Ishikawa (cell line): ENCODE measurements at regions not wholly inside any gene's neighbourhood (a gene's known extent, or its start where the extent isn't known, plus 50 kb on each side); places are given as distances from the start of the nearest gene placed in this dataset.

ENCODE experiments used
- CEBPB ChIP-seq: IDR thresholded peaks from 2 replicates; pipeline ENCODE4 v1.6.1; 2012
- CREB1 ChIP-seq: IDR thresholded peaks from 2 replicates; pipeline ENCODE4 v1.6.1; 2012; ENCODE audit warnings: low read depth
- EGR1 ChIP-seq: IDR thresholded peaks from 2 replicates; pipeline ENCODE4 v1.6.1; 2012
- EP300 ChIP-seq: IDR thresholded peaks from 2 replicates; pipeline ENCODE4 v1.6.1; 2012; ENCODE audit warnings: borderline replicate concordance
- FOXM1 ChIP-seq: IDR thresholded peaks from 2 replicates; pipeline ENCODE4 v1.6.1; 2012; ENCODE audit warnings: low read depth, borderline replicate concordance
- NFIC ChIP-seq: IDR thresholded peaks from 2 replicates; pipeline ENCODE4 v1.6.1; 2012
- RAD21 ChIP-seq: IDR thresholded peaks from 2 replicates; pipeline ENCODE4 v1.6.1; 2012; ENCODE audit warnings: low read depth
- TAF1 ChIP-seq: IDR thresholded peaks from 2 replicates; pipeline ENCODE4 v1.6.1; 2012; ENCODE audit warnings: low read depth, mild to moderate bottlenecking
- TCF12 ChIP-seq: IDR thresholded peaks from 2 replicates; pipeline ENCODE4 v1.6.1; 2012; ENCODE audit warnings: low read depth
- TEAD4 ChIP-seq: IDR thresholded peaks from 2 replicates; pipeline ENCODE4 v1.6.1; 2012
- YY1 ChIP-seq: IDR thresholded peaks from 2 replicates; pipeline ENCODE4 v1.6.1; 2012; ENCODE audit warnings: low read depth
- ZBTB7A ChIP-seq: IDR thresholded peaks from 2 replicates; pipeline ENCODE4 v1.6.1; 2012; ENCODE audit warnings: low read depth
- TF ChIP-seq, protein P1 (sequence below): IDR thresholded peaks from 2 replicates; pipeline ENCODE4 v1.6.1; 2012; ENCODE audit warnings: low read depth, mild to moderate bottlenecking
- TF ChIP-seq, protein P2 (sequence below): IDR thresholded peaks from 2 replicates; pipeline ENCODE4 v1.6.1; 2012
- TF ChIP-seq, protein P3 (sequence below): IDR thresholded peaks from 2 replicates; pipeline ENCODE4 v1.6.1; 2012

DNA sequence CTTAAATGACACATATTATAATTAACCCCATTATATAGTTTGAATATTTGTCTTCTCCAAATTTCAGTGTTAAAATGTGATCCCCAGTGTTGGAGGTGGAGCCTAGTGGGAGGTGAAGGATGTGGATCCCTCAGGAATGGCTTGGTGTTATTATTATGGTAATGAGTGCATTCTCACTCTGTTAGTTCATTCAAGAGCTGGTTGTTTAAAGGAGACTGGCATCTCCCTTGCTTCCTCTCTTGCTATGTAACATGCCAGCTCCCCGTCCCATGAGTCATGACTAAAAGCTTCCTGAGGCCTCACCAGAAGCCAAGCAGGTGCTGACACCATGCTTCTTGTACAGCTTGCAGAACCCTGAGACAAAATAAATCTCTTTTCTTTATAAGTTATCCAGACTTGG is 1612.7 kb downstream of the AMY1C start:
- no peak for TF ChIP-seq RAD21
- no peak for TF ChIP-seq TAF1
- TF ChIP-seq, protein P1, sequence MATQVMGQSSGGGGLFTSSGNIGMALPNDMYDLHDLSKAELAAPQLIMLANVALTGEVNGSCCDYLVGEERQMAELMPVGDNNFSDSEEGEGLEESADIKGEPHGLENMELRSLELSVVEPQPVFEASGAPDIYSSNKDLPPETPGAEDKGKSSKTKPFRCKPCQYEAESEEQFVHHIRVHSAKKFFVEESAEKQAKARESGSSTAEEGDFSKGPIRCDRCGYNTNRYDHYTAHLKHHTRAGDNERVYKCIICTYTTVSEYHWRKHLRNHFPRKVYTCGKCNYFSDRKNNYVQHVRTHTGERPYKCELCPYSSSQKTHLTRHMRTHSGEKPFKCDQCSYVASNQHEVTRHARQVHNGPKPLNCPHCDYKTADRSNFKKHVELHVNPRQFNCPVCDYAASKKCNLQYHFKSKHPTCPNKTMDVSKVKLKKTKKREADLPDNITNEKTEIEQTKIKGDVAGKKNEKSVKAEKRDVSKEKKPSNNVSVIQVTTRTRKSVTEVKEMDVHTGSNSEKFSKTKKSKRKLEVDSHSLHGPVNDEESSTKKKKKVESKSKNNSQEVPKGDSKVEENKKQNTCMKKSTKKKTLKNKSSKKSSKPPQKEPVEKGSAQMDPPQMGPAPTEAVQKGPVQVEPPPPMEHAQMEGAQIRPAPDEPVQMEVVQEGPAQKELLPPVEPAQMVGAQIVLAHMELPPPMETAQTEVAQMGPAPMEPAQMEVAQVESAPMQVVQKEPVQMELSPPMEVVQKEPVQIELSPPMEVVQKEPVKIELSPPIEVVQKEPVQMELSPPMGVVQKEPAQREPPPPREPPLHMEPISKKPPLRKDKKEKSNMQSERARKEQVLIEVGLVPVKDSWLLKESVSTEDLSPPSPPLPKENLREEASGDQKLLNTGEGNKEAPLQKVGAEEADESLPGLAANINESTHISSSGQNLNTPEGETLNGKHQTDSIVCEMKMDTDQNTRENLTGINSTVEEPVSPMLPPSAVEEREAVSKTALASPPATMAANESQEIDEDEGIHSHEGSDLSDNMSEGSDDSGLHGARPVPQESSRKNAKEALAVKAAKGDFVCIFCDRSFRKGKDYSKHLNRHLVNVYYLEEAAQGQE: no peak
- TF ChIP-seq TCF12: no peak
- no peak for TF ChIP-seq CEBPB
- TF ChIP-seq NFIC: no peak
- TF ChIP-seq FOXM1: no peak
- TF ChIP-seq CREB1: no peak
- TF ChIP-seq EP300: no peak
- no peak for TF ChIP-seq TEAD4
- TF ChIP-seq ZBTB7A: no peak
- TF ChIP-seq EGR1: no peak
- TF ChIP-seq, protein P2, sequence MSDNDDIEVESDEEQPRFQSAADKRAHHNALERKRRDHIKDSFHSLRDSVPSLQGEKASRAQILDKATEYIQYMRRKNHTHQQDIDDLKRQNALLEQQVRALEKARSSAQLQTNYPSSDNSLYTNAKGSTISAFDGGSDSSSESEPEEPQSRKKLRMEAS: no peak
- no peak for TF ChIP-seq YY1
- TF ChIP-seq, protein P3, sequence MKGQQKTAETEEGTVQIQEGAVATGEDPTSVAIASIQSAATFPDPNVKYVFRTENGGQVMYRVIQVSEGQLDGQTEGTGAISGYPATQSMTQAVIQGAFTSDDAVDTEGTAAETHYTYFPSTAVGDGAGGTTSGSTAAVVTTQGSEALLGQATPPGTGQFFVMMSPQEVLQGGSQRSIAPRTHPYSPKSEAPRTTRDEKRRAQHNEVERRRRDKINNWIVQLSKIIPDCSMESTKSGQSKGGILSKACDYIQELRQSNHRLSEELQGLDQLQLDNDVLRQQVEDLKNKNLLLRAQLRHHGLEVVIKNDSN: no peak

DNA sequence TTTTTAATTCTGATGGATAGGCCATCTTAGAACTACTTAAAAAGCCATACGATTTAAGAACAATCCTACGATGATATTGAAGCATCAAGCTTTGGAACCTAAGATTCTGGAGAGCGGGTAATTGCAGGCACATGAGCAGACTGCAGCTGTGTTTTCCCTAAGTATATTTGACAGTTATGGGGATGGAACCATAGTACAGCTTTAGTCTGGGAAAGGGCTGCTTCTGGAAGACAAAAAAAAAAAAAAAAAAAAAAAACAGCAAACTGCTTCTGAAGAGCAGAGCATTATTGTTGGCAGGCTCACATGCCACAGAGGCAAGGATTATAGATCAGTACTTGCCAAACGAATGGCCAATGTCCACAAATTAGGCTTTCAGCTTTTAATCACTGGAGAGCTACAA is 1618.7 kb downstream of the AMY1C start:
- no peak for TF ChIP-seq EGR1
- TF ChIP-seq, protein P1: no peak
- TF ChIP-seq, protein P3: no peak

DNA sequence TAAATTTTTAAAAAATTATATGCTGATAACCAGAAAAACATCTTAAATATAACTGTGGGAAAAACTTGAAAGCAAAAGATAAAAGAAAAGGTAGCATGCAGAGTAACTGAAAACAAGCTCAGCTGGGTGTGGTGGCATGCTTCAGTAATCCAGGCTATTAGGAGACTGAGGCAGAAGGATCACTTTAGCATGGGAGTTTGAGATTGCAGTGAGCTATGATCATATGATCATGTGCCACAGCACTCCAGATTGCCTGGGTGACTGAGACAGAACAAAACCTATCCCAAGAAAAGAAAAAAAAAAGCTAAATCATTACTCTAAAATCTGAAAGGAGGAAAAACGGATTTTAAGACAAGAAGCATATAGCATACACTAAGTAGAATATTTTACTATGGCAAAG is 1624.0 kb downstream of the AMY1C start:
- no peak for TF ChIP-seq TAF1
- TF ChIP-seq, protein P3: no peak
- TF ChIP-seq, protein P1: no peak
- no peak for TF ChIP-seq EP300
- TF ChIP-seq NFIC: no peak
- no peak for TF ChIP-seq CREB1

DNA sequence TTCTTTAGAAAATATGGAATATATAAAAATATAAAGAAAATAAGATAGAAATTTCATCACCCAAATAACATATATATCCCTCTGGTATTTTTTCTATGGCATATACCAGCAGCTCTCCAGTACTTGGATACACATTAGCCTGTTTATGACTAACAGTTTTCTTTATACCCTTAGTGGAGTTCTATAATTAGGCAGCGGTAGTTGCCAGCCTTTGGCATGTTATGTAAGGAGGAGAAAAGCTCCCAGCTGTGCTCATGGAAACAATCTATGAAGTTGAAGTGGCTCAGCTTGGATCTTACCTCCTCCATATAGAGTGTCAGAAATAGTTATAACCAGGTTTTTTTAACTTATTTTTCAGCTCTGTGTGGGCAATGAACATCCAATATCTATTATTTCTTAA is 1636.8 kb downstream of the AMY1C start:
- TF ChIP-seq, protein P3: no peak
- TF ChIP-seq RAD21 (no peak), TEAD4 (no peak), ZBTB7A (no peak), NFIC (no peak), EP300 (no peak), CREB1 (no peak), FOXM1 (no peak)
- TF ChIP-seq, protein P1: no peak
